Chondrocyte (in vitro differentiated cells): ENCODE measurements at regions not wholly inside any gene's neighbourhood (a gene's known extent, or its start where the extent isn't known, plus 50 kb on each side); places are given as distances from the start of the nearest gene placed in this dataset.

Experiments used
- DNase-seq: peaks from one replicate; pipeline ENCODE4 v3.0.0; 2021; ENCODE audit warnings: mixed read lengths, low spot score
- H3K27ac Mint-ChIP-seq: one replicate; pipeline ENCODE4 v1.8.0; 2021; ENCODE audit warnings: mild to moderate bottlenecking, moderate library complexity, mixed read lengths; ENCODE audit not compliant: unreplicated experiment
- H3K27me3 Mint-ChIP-seq: 2 replicates; pipeline ENCODE4 v1.8.0; 2021; ENCODE audit warnings: low read depth, mixed read lengths
- H3K36me3 Mint-ChIP-seq: 2 replicates; pipeline ENCODE4 v1.8.0; 2021; ENCODE audit warnings: low read depth, mixed read lengths
- H3K4me1 Mint-ChIP-seq: 2 replicates; pipeline ENCODE4 v1.8.0; 2021; ENCODE audit warnings: low read depth, mild to moderate bottlenecking, mixed read lengths
- H3K4me3 Mint-ChIP-seq: one replicate; pipeline ENCODE4 v1.8.0; 2021; ENCODE audit warnings: mild to moderate bottlenecking, moderate library complexity, mixed read lengths; ENCODE audit not compliant: unreplicated experiment
- H3K9me3 Mint-ChIP-seq: 2 replicates; pipeline ENCODE4 v1.8.0; 2021; ENCODE audit warnings: low read depth, mixed read lengths
- TF ChIP-seq, protein P1 (sequence below): fragments of 200-600 bp; sonication (generic); IDR thresholded peaks from 2 replicates; pipeline ENCODE4 v1.5.0; 2021; ENCODE audit warnings: antibody characterized with exemption, mild to moderate bottlenecking, moderate library complexity

DNA sequence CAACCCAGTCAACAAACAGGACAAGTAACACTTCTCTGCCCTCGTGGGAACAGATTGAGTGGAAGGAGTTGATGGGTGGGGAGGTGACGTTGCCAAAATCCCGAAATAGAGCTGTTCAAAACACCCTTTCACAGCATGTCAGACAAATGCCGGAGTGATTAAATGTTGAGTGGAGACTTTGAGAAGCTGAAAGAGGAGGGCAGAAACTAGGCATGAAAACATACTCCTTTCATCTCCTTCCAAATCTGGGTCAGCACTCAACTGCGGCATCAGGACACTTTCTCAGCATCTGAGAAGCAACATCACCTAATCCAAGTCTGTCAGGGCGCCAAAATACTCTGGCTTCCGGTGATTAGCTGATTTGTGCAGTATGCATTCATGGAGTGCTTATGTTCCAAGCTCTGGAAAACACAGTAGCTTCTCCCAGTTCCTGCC, 51.5 kb upstream of the MRI1 start:
- H3K27me3 Mint-ChIP-seq, result peaks cover 5% of the 10 kb centered on the region
- TF ChIP-seq, protein P1, sequence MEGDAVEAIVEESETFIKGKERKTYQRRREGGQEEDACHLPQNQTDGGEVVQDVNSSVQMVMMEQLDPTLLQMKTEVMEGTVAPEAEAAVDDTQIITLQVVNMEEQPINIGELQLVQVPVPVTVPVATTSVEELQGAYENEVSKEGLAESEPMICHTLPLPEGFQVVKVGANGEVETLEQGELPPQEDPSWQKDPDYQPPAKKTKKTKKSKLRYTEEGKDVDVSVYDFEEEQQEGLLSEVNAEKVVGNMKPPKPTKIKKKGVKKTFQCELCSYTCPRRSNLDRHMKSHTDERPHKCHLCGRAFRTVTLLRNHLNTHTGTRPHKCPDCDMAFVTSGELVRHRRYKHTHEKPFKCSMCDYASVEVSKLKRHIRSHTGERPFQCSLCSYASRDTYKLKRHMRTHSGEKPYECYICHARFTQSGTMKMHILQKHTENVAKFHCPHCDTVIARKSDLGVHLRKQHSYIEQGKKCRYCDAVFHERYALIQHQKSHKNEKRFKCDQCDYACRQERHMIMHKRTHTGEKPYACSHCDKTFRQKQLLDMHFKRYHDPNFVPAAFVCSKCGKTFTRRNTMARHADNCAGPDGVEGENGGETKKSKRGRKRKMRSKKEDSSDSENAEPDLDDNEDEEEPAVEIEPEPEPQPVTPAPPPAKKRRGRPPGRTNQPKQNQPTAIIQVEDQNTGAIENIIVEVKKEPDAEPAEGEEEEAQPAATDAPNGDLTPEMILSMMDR, result no peak
- no peak for DNase-seq
- peaks cover 9% of the 10 kb centered on the region for H3K9me3 Mint-ChIP-seq
- no peak overlapping the region for H3K27ac Mint-ChIP-seq
- no peak overlapping the region for H3K4me3 Mint-ChIP-seq
- H3K36me3 Mint-ChIP-seq, result peaks cover 3% of the 10 kb centered on the region
- H3K4me1 Mint-ChIP-seq, result no peaks in the 10 kb centered on the region

DNA sequence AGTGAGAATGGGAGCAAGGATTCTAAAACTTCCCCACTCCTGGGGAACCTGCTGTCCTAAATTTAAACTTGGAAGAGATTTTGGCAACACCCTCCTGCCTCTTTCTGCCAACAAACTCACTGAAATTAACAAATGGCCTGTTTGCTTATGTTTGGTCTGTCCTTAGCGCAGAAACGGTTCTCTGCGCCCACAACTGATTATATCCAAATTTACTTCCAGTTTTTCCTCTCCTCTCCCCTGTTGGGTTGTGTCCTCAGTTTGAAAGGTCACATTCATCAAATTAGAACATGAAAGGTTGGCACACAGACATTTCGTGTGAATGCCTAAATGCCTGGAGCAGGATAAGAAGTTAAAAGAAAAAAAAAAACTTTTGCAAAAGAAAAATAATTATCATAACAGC, 56.4 kb upstream of the MRI1 start:
- Mint-ChIP-seq H3K4me1 (no peaks in the 10 kb centered on the region), H3K9me3 (peaks cover 11% of the 10 kb centered on the region), H3K27me3 (peaks cover 9% of the 10 kb centered on the region), H3K27ac (no peak overlapping the region), H3K4me3 (no peak overlapping the region), H3K36me3 (no peaks in the 10 kb centered on the region)
- TF ChIP-seq, protein P1, result no peak
- no peak for DNase-seq

DNA sequence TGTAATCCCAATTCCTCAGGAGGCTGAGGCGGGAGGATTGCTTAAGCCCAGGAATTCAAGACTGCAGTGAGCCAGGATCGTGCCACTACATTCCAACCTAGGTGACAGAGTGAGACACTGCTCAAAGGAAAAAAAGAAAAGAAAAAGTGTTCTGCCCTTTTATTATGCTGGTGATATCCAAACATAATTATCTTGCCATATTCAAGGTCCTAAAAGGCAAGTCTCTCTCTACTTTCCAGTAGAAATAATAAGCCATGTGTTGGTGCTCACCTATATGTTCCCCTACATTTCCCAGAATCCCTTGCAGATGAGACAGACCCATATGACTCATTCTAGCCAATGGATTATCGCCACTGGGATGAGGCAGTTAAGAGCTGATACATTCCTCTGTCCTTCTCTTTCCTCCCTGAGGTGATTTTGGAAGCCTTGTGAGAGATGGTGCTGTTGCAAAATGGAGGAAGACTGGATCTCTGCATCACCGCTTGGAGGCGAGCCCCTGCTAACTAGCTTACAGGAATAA, 58.3 kb upstream of the MRI1 start:
- H3K27me3 Mint-ChIP-seq, result peaks cover 12% of the 10 kb centered on the region
- no peak for DNase-seq
- TF ChIP-seq, protein P1, result no peak
- no peaks in the 10 kb centered on the region for H3K4me1 Mint-ChIP-seq
- H3K27ac Mint-ChIP-seq, result no peak overlapping the region
- H3K36me3 Mint-ChIP-seq, result no peaks in the 10 kb centered on the region
- peaks cover 11% of the 10 kb centered on the region for H3K9me3 Mint-ChIP-seq
- no peak overlapping the region for H3K4me3 Mint-ChIP-seq

DNA sequence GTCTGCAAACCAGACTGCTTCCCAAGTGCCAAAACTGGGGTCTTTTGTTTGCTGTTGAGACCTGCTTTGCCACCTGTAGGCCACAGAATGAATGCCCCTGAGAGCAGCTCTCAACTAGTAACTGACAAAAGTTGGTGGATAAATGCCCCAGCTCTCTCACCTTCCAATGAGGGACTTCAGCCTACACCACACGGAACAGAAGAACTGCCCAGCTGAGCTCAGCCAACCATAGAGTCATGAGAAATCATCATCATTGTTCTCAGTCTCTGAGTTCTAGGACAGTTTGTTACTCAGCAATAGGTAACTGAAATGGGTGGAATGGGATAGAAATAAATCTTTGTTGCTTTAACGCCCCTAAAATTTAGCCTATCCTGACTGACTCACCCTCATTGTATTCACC, 59.1 kb upstream of the MRI1 start:
- TF ChIP-seq, protein P1, result no peak
- no peaks in the 10 kb centered on the region for H3K36me3 Mint-ChIP-seq
- H3K27me3 Mint-ChIP-seq, result peaks cover 9% of the 10 kb centered on the region
- H3K4me3 Mint-ChIP-seq, result no peak overlapping the region
- no peaks in the 10 kb centered on the region for H3K4me1 Mint-ChIP-seq
- no peak for DNase-seq
- H3K9me3 Mint-ChIP-seq, result peaks cover 11% of the 10 kb centered on the region
- H3K27ac Mint-ChIP-seq, result no peak overlapping the region

DNA sequence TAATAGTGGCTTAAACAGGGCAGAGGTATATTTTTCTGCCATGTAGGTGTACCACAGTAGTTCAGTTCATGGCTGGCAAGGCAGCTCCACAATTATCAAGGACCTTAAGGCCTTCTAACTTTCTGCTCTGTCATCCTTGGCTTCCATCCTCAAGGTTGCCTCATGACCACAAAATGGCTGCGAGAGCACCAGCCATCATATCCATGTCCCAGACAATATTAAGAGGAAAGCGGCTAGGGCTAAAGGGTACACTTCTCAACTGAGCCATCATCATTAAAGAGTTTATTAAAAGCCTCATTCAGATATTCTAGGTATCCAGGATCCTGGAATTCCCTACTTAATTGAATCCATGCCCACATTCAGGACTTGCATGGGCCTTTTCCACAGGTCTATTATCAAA, 62.7 kb upstream of the MRI1 start:
- Mint-ChIP-seq H3K27ac (no peak overlapping the region), H3K36me3 (no peaks in the 10 kb centered on the region), H3K4me3 (no peak overlapping the region), H3K27me3 (peaks cover 17% of the 10 kb centered on the region), H3K4me1 (no peaks in the 10 kb centered on the region), H3K9me3 (peaks cover 11% of the 10 kb centered on the region)
- TF ChIP-seq, protein P1, result no peak
- DNase-seq, result no peak
